ENCODE measurements at regions not wholly inside any gene's neighbourhood (a gene's known extent, or its start where the extent isn't known, plus 50 kb on each side); places are given as distances from the start of the nearest gene placed in this dataset.
"Not testable (repeated sequence)": the region's sequence is repeated elsewhere in the genome, so short reads cannot be mapped to it uniquely, and the experiment has no call there.

- DNase-seq: not testable (repeated sequence)
Observed at GRCh38 chr1:146318715-146319114, 89.9 kb upstream of the NOTCH2NLA start.

- DNase-seq: not testable (repeated sequence)
Observed at GRCh38 chr1:146317785-146318184, 89.0 kb upstream of the NOTCH2NLA start.

GRCh38 chr1:146314449-146315246 lies 85.8 kb upstream of the NOTCH2NLA start:
- DNase-seq: not testable (repeated sequence)

GRCh38 chr1:146310579-146310978 lies 81.8 kb upstream of the NOTCH2NLA start:
- DNase-seq: not testable (repeated sequence)

GRCh38 chr1:146309427-146309826 lies 80.6 kb upstream of the NOTCH2NLA start:
- not testable (repeated sequence) for DNase-seq

- not testable (repeated sequence) for DNase-seq
Observed at GRCh38 chr1:146308892-146309291, 80.1 kb upstream of the NOTCH2NLA start.

GRCh38 chr1:146308152-146308551 lies 79.3 kb upstream of the NOTCH2NLA start:
- DNase-seq: not testable (repeated sequence)

- not testable (repeated sequence) for DNase-seq
Observed at GRCh38 chr1:146307632-146308031, 78.8 kb upstream of the NOTCH2NLA start.

GRCh38 chr1:146306651-146307050 lies 77.8 kb upstream of the NOTCH2NLA start:
- not testable (repeated sequence) for DNase-seq

- not testable (repeated sequence) for DNase-seq
Observed at GRCh38 chr1:146305442-146305841, 76.6 kb upstream of the NOTCH2NLA start.

- DNase-seq: not testable (repeated sequence)
Observed at GRCh38 chr1:146298575-146298897, 69.7 kb upstream of the NOTCH2NLA start.

- not testable (repeated sequence) for DNase-seq
Observed at GRCh38 chr1:146297781-146298574, 69.2 kb upstream of the NOTCH2NLA start.

GRCh38 chr1:146292940-146293936 lies 64.4 kb upstream of the NOTCH2NLA start:
- DNase-seq: not testable (repeated sequence)

- DNase-seq: not testable (repeated sequence)
Observed at GRCh38 chr1:146292424-146292823, 63.6 kb upstream of the NOTCH2NLA start.

- DNase-seq: not testable (repeated sequence)
Observed at GRCh38 chr1:146287881-146288280, 59.1 kb upstream of the NOTCH2NLA start.

GRCh38 chr1:146284760-146285159 lies 55.9 kb upstream of the NOTCH2NLA start:
- not testable (repeated sequence) for DNase-seq

GRCh38 chr1:146283527-146283880 lies 54.7 kb upstream of the NOTCH2NLA start:
- DNase-seq: not testable (repeated sequence)

- not testable (repeated sequence) for DNase-seq
Observed at GRCh38 chr1:146282807-146283526, 54.1 kb upstream of the NOTCH2NLA start.

GRCh38 chr1:146281522-146281921 lies 52.7 kb upstream of the NOTCH2NLA start:
- not testable (repeated sequence) for DNase-seq

GRCh38 chr1:146278758-146279157 lies 49.9 kb upstream of the NOTCH2NLA start:
- DNase-seq: not testable (repeated sequence)
